B cell (primary cell): ENCODE measurements at regions not wholly inside any gene's neighbourhood (a gene's known extent, or its start where the extent isn't known, plus 50 kb on each side); places are given as distances from the start of the nearest gene placed in this dataset.

Experiments used
- ATAC-seq: fragments of 200-7000 bp; cut with Tn5 transposase; one replicate; pipeline ENCODE4 v1.10.0; 2021; ENCODE audit warnings: low read depth, mild to moderate bottlenecking, moderate number of reproducible peaks, moderate library complexity
- CTCF ChIA-PET: fragments of 350-600 bp; sonication (Branson Sonifier 250); formaldehyde crosslinking; loops from one replicate; lab custom pipeline; 2021; ENCODE audit warnings: antibody characterized with exemption, inconsistent platforms; lab: Charles Lee
- POLR2A ChIA-PET: fragments of 350-600 bp; sonication (Branson Sonifier 250); formaldehyde crosslinking; loops from one replicate; lab custom pipeline; 2021; ENCODE audit warnings: antibody characterized with exemption; lab: Charles Lee
- DNase-seq: peaks from one replicate; pipeline ENCODE4 v3.0.0; 2013
- H2AFZ ChIP-seq: 2 replicates; pipeline ENCODE4 v1.6.1; 2012; ENCODE audit warnings: mild to moderate bottlenecking, low read depth, low read length; ENCODE audit not compliant: insufficient read depth, poor library complexity, severe bottlenecking
- H3K27ac ChIP-seq, 2 donors: 1 replicate in 1 of 2; 2 replicates in 1 of 2; pipeline ENCODE4 v1.5.1; 2012 to 2013; ENCODE audit warnings: low read length in 2 of 2, mild to moderate bottlenecking in 2 of 2, moderate library complexity in 1 of 2
- H3K27me3 ChIP-seq, 4 experiments: fragments of 200-600 bp in 1 of 4; sonication (generic) in 1 of 4; replicated peaks in 1 of 4; 1 replicate in 2 of 4; 2 replicates in 2 of 4; pipeline versions ENCODE4 v1.6.1 to v1.7.0; 2013 to 2016; ENCODE audit warnings: low read length in 3 of 4, mild to moderate bottlenecking in 2 of 4, mixed read lengths in 1 of 4, moderate library complexity in 1 of 4; ENCODE audit not compliant: insufficient read depth in 4 of 4, control insufficient read depth in 3 of 4; ENCODE audit errors: control extremely low read depth in 1 of 4
- H3K36me3 ChIP-seq, 2 experiments: replicated peaks in 1 of 2; 1 replicate in 1 of 2; 2 replicates in 1 of 2; pipeline versions ENCODE4 v1.6.1 to v1.7.1; 2013; ENCODE audit warnings: low read length in 1 of 2; ENCODE audit not compliant: insufficient read depth in 2 of 2, control insufficient read depth in 1 of 2; ENCODE audit errors: control extremely low read depth in 1 of 2, extremely low read depth in 1 of 2
- H3K4me1 ChIP-seq, 2 donors: fragments of 200-600 bp in 1 of 2; sonication (generic) in 1 of 2; 1 replicate in 1 of 2; 2 replicates in 1 of 2; pipeline versions ENCODE4 v1.5.1 to v1.6.1; 2013 to 2017; ENCODE audit warnings: low read length in 2 of 2; ENCODE audit not compliant: control insufficient read depth in 2 of 2, insufficient read depth in 2 of 2
- H3K4me2 ChIP-seq: replicated peaks from 2 replicates; pipeline ENCODE3; 2012; ENCODE audit warnings: mild to moderate bottlenecking, low read depth, low read length; ENCODE audit not compliant: poor library complexity, severe bottlenecking
- H3K4me3 ChIP-seq, 5 experiments: fragments of 200-600 bp in 1 of 5; sonication (generic) in 1 of 5; 1 replicate in 3 of 5; 2 replicates in 2 of 5; pipeline versions ENCODE4 v1.5.1 to v1.7.0; 2011 to 2016; ENCODE audit warnings: low read length in 4 of 5, mild to moderate bottlenecking in 4 of 5, low read depth in 2 of 5, control low read depth in 1 of 5, moderate library complexity in 1 of 5; ENCODE audit not compliant: insufficient read depth in 1 of 5; ENCODE audit errors: control extremely low read depth in 1 of 5, extremely low read depth in 1 of 5
- H3K79me2 ChIP-seq: fragments of 200-600 bp; sonication (generic); one replicate; pipeline ENCODE4 v1.6.0; 2016; ENCODE audit warnings: low read length; ENCODE audit not compliant: control insufficient read depth, insufficient read depth
- H3K9ac ChIP-seq: fragments of 200-600 bp; sonication (generic); 2 replicates; pipeline ENCODE4 v1.6.1; 2017; ENCODE audit warnings: mild to moderate bottlenecking, low read length, moderate library complexity
- H3K9me3 ChIP-seq, 3 donors: one replicate each; pipeline versions ENCODE4 v1.6.1 to v1.7.1; 2013; ENCODE audit warnings: low read length in 2 of 3; ENCODE audit not compliant: control insufficient read depth in 2 of 3, insufficient read depth in 1 of 3; ENCODE audit errors: control extremely low read depth in 1 of 3
- H4K20me1 ChIP-seq: 2 replicates; pipeline ENCODE4 v1.6.0; 2012; ENCODE audit warnings: mild to moderate bottlenecking, low read length; ENCODE audit not compliant: insufficient read depth, control insufficient read depth, poor library complexity, severe bottlenecking
- H3K27ac Mint-ChIP-seq: one replicate; pipeline ENCODE4 v1.8.0; 2021; ENCODE audit warnings: mixed read lengths
- H3K27me3 Mint-ChIP-seq: one replicate; pipeline ENCODE4 v1.8.0; 2021; ENCODE audit warnings: mixed read lengths
- H3K4me1 Mint-ChIP-seq: one replicate; pipeline ENCODE4 v1.8.0; 2021; ENCODE audit warnings: mixed read lengths
- H3K4me3 Mint-ChIP-seq: one replicate; pipeline ENCODE4 v1.8.0; 2021; ENCODE audit warnings: mixed read lengths
- H3K9me3 Mint-ChIP-seq: one replicate; pipeline ENCODE4 v1.8.0; 2022; ENCODE audit warnings: mixed read lengths; ENCODE audit not compliant: insufficient read depth
- EZH2 ChIP-seq: IDR thresholded peaks from 2 replicates; pipeline ENCODE4 v1.6.1; 2012; ENCODE audit warnings: borderline replicate concordance, low read depth, mild to moderate bottlenecking, moderate library complexity, low read length; ENCODE audit not compliant: insufficient read depth, poor library complexity, severe bottlenecking
- WGBS: methylation state at CpG from one replicate; pipeline ENCODE4 v1.1.5; 2013; ENCODE audit warnings: missing lambda C conversion rate; ENCODE audit not compliant: insufficient coverage; 5-methylcytosine and 5-hydroxymethylcytosine counted together
- intact Hi-C: fragments of 100-400 bp; cut with micrococcal nuclease; formaldehyde crosslinking; loops from one replicate; pipeline ENCODE4 v1.10.0; 2022
- TF ChIP-seq, protein P1 (sequence below): fragments of 200-600 bp; IDR thresholded peaks from one replicate; pipeline ENCODE4 v1.8.0; 2022; ENCODE audit warnings: antibody characterized with exemption, mild to moderate bottlenecking

GRCh38 chr1:199394856-199395255 lies 632.7 kb upstream of the NR5A2 start:
- no peaks in the 10 kb centered on the region for H3K27me3 Mint-ChIP-seq
- Histone ChIP-seq H3K4me2 (no peak overlapping the region), H3K4me3 (no peak overlapping the region), H3K27ac (no peak overlapping the region), H3K4me1 (peaks cover 17 to 22% of the 10 kb centered on the region in 2 donors), H3K27me3 (no peaks in the 10 kb centered on the region), H3K9me3 (peaks cover 0 to 4% (median 3%) of the 10 kb centered on the region in 3 donors), H3K79me2 (no peaks in the 10 kb centered on the region), H2AFZ (no peak overlapping the region), H3K36me3 (no peaks in the 10 kb centered on the region), H4K20me1 (no peaks in the 10 kb centered on the region), H3K9ac (no peak overlapping the region)
- H3K9me3 Mint-ChIP-seq, result no peaks in the 10 kb centered on the region
- peaks cover 27% of the 10 kb centered on the region for H3K4me1 Mint-ChIP-seq
- ChIA-PET CTCF (no interaction called here), POLR2A (no interaction called here)
- no peak for TF ChIP-seq EZH2
- TF ChIP-seq, protein P1, sequence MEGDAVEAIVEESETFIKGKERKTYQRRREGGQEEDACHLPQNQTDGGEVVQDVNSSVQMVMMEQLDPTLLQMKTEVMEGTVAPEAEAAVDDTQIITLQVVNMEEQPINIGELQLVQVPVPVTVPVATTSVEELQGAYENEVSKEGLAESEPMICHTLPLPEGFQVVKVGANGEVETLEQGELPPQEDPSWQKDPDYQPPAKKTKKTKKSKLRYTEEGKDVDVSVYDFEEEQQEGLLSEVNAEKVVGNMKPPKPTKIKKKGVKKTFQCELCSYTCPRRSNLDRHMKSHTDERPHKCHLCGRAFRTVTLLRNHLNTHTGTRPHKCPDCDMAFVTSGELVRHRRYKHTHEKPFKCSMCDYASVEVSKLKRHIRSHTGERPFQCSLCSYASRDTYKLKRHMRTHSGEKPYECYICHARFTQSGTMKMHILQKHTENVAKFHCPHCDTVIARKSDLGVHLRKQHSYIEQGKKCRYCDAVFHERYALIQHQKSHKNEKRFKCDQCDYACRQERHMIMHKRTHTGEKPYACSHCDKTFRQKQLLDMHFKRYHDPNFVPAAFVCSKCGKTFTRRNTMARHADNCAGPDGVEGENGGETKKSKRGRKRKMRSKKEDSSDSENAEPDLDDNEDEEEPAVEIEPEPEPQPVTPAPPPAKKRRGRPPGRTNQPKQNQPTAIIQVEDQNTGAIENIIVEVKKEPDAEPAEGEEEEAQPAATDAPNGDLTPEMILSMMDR, result no peak
- ATAC-seq, result no peak
- intact Hi-C loops, result no loop called here
- H3K27ac Mint-ChIP-seq, result no peak overlapping the region
- DNase-seq, result no peak
- no peak overlapping the region for H3K4me3 Mint-ChIP-seq
- WGBS, result 100% methylated on average over 1 of the region's 3 CpGs

- CTCF ChIA-PET, result interaction anchor here (0.6 kb wide), 1 partner anchor 397 kb away, joined by 3 read pairs; no protein-coding TSS in a partner anchor
- H3K4me3 ChIP-seq, result no peak overlapping the region
- no peaks in the 10 kb centered on the region for H4K20me1 ChIP-seq
- WGBS, result no CpG with 5 or more reads among the region's 1 CpG
- no peak for DNase-seq
- no peak overlapping the region for H3K4me2 ChIP-seq
- TF ChIP-seq, protein P1, result no peak
- no peak for TF ChIP-seq EZH2
- no peak overlapping the region for H3K27ac ChIP-seq
- POLR2A ChIA-PET, result no interaction called here
- no peaks in the 10 kb centered on the region for H3K27me3 ChIP-seq
- ATAC-seq, result no peak
- intact Hi-C loops, result no loop called here
- no peak overlapping the region for H3K9ac ChIP-seq
- H3K36me3 ChIP-seq, result no peaks in the 10 kb centered on the region
- peaks cover 26 to 32% of the 10 kb centered on the region in 2 donors for H3K4me1 ChIP-seq
- H3K79me2 ChIP-seq, result no peaks in the 10 kb centered on the region
- Mint-ChIP-seq H3K27me3 (no peaks in the 10 kb centered on the region), H3K27ac (no peak overlapping the region), H3K4me3 (no peak overlapping the region), H3K9me3 (no peaks in the 10 kb centered on the region), H3K4me1 (peaks cover 38% of the 10 kb centered on the region)
- H3K9me3 ChIP-seq, result peaks cover 0 to 4% (median 2%) of the 10 kb centered on the region in 3 donors
- H2AFZ ChIP-seq, result no peak overlapping the region
Observed at GRCh38 chr1:199396456-199396855, 631.1 kb upstream of the NR5A2 start.
